Psoas muscle (tissue), 7 donors: ENCODE measurements at regions not wholly inside any gene's neighbourhood (a gene's known extent, or its start where the extent isn't known, plus 50 kb on each side); places are given as distances from the start of the nearest gene placed in this dataset.

ENCODE experiments used
- ATAC-seq, 4 donors: fragments of 200-7000 bp; cut with Tn5 transposase; one replicate each; pipeline ENCODE4 v1.9.1; 2020; ENCODE audit warnings: moderate library complexity in 3 of 4, mild to moderate bottlenecking in 2 of 4
- DNase-seq, 2 donors: peaks; one replicate each; pipeline ENCODE4 v3.0.0-alpha.2; 2020
- H3K27ac ChIP-seq: fragments of 200-600 bp; one replicate; pipeline ENCODE4 v1.8.0; 2022
- H3K27me3 ChIP-seq, 3 donors: fragments of 200-600 bp in 1 of 3; one replicate each; pipeline versions ENCODE4 v1.6.1 to v1.8.0; 2013 to 2022; ENCODE audit warnings: low read length in 2 of 3, mild to moderate bottlenecking in 2 of 3, moderate library complexity in 1 of 3; ENCODE audit not compliant: insufficient read depth in 3 of 3
- H3K36me3 ChIP-seq, 2 donors: fragments of 200-600 bp in 1 of 2; one replicate each; pipeline versions ENCODE4 v1.6.1 to v1.8.0; 2013 to 2022; ENCODE audit warnings: low read depth in 1 of 2, mild to moderate bottlenecking in 1 of 2, moderate library complexity in 1 of 2; ENCODE audit not compliant: insufficient read depth in 1 of 2
- H3K4me1 ChIP-seq: fragments of 200-600 bp; one replicate; pipeline ENCODE4 v1.8.0; 2022
- H3K4me3 ChIP-seq: fragments of 200-600 bp; one replicate; pipeline ENCODE4 v1.8.0; 2022; ENCODE audit warnings: mild to moderate bottlenecking
- H3K9me3 ChIP-seq: fragments of 200-600 bp; one replicate; pipeline ENCODE4 v1.8.0; 2022
- WGBS, 3 donors: extraction: QIAGEN DNeasy Blood & Tissue Kit; methylation state at CpG; one replicate each; pipeline versions ENCODE4 v1.1.6 to v1.1.7; 2013; 5-methylcytosine and 5-hydroxymethylcytosine counted together
- intact Hi-C, 2 donors: fragments of 100-400 bp; cut with DNase I; formaldehyde crosslinking; loops; one replicate each; pipeline versions ENCODE4 v1.11.0 to v1.14.2; 2022
- TF ChIP-seq, protein P1 (sequence below): fragments of 200-600 bp; IDR thresholded peaks from one replicate; pipeline ENCODE4 v1.8.0; 2022; ENCODE audit warnings: antibody characterized with exemption
- donor health status: healthy with polysubstance abuse.
- donor health status: DM: no; HTN: no; CAD: no; lungs with moderate emphysema.
- donor health status: Bipolar disorder and iron deficiency.
- donor health status: healthy.
- donor health status: DM: yes; HTN: yes; CAD: no.
- donor health status: DM: no; HTN: no; CAD: no.
- donor health status: DM: yes; HTN: yes; CAD: no.

DNA sequence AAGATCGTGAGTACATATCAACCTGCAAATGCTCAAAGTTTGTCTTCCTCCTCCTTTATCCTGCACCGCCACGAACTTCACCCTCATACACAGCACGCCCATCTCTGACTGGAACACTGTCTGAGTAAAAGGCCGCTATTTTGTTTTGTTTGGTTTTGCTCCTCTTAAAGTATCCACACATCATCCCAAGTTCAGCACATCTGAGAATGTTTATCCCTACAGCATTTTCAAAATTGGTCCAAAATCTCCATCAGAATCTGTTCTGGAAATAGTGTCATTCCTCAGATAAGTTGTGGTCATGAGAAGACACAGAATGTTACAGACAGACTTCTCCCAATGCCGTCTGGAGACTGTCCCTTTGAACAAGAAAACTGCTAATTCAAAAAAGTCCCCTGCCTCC, 251.6 kb upstream of the ARID1B start:
- intact Hi-C loops, result no loop called here

DNA sequence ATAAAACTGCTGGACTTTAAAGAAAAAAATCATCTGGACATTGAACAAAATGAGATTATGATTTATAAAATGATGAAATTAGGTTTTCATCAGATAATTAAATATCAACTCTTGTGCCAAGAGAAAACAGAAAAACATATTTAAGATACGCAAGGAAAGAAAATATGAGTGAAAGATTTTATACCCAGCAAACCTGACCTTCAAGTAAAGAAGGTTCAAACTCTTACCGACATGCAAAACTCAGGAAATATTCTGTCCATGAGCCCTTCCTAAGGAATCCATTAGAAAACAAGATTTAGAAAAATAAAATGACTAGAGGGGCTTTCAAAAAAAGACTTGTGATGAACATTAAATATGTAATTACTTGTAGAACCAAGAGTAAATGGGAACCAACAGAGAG, 257.2 kb upstream of the ARID1B start:
- intact Hi-C loops, result no loop called here
- 70 to 78% (median 72%) methylated on average over 2 of the region's 2 CpGs for WGBS, 3 donors
- ATAC-seq, result no peak

More for the DNA sequence above, 251.6 kb upstream of the ARID1B start:
- ATAC-seq, result no peak
- TF ChIP-seq, protein P1, sequence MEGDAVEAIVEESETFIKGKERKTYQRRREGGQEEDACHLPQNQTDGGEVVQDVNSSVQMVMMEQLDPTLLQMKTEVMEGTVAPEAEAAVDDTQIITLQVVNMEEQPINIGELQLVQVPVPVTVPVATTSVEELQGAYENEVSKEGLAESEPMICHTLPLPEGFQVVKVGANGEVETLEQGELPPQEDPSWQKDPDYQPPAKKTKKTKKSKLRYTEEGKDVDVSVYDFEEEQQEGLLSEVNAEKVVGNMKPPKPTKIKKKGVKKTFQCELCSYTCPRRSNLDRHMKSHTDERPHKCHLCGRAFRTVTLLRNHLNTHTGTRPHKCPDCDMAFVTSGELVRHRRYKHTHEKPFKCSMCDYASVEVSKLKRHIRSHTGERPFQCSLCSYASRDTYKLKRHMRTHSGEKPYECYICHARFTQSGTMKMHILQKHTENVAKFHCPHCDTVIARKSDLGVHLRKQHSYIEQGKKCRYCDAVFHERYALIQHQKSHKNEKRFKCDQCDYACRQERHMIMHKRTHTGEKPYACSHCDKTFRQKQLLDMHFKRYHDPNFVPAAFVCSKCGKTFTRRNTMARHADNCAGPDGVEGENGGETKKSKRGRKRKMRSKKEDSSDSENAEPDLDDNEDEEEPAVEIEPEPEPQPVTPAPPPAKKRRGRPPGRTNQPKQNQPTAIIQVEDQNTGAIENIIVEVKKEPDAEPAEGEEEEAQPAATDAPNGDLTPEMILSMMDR, result no peak
- Histone ChIP-seq H3K9me3 (no peaks in the 10 kb centered on the region), H3K27ac (no peak overlapping the region), H3K4me3 (no peak overlapping the region), H3K36me3 (no peaks in the 10 kb centered on the region), H3K4me1 (no peaks in the 10 kb centered on the region), H3K27me3 (no peaks in the 10 kb centered on the region)
- 83 to 89% (median 84%) methylated on average over 6 of the region's 6 CpGs for WGBS, 3 donors
- DNase-seq, result no peak

DNA sequence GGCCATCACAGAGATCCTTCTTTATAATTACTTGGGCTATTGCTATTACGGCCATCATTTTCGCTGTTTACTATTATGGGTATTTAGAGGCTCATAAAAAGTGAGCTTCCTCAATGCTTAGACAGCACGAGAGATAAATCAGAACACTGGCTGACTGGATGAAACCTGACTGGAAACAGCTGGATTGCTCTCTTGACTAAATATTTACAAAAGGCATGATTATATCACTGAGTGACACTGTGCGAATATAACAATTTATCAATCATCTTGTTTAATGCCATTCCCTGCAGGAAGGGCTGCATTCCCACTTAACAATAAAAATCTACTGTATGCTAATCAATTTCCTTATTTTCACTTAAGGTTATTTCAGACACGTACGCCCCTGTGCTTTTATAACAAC, 260.1 kb upstream of the ARID1B start:
- H3K27me3 ChIP-seq, result no peaks in the 10 kb centered on the region
- no peak overlapping the region for H3K4me3 ChIP-seq
- intact Hi-C loops, result no loop called here
- no peak overlapping the region for H3K27ac ChIP-seq
- ATAC-seq (no peak), DNase-seq (no peak)
- no peaks in the 10 kb centered on the region for H3K9me3 ChIP-seq
- no peaks in the 10 kb centered on the region for H3K36me3 ChIP-seq
- 82 to 85% (median 84%) methylated on average over 6 of the region's 6 CpGs for WGBS, 3 donors
- no peaks in the 10 kb centered on the region for H3K4me1 ChIP-seq
- TF ChIP-seq, protein P1, result no peak

More for the DNA sequence above, 257.2 kb upstream of the ARID1B start:
- H3K4me3 ChIP-seq, result no peak overlapping the region
- TF ChIP-seq, protein P1, result no peak
- no peaks in the 10 kb centered on the region for H3K9me3 ChIP-seq
- H3K27ac ChIP-seq, result no peak overlapping the region
- DNase-seq, result no peak
- H3K36me3 ChIP-seq, result no peaks in the 10 kb centered on the region
- H3K4me1 ChIP-seq, result no peaks in the 10 kb centered on the region
- H3K27me3 ChIP-seq, result no peaks in the 10 kb centered on the region

DNA sequence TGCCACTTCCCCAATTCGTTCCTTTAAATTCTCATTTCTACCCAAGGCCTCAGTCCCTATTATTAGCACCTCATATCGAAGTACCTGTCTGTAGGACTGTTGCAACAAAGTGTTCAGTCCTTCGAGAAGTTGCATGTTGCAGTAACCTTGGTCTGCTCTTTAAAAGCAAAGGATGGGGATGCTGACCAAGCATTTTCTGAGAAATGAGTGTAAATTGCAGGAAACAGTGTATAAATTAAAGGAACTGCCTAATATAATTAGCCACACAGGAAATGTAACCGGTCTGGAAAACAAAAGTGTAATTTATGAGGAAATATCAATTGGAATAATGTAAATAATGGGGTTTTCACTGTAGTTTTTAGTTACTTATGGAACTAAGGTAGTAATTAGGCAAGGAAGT, 261.9 kb upstream of the ARID1B start:
- no peak for ATAC-seq
- DNase-seq, result no peak
- no peak overlapping the region for H3K27ac ChIP-seq
- TF ChIP-seq, protein P1, result no peak
- no peak overlapping the region for H3K4me3 ChIP-seq
- intact Hi-C loops, result no loop called here
- H3K9me3 ChIP-seq, result no peaks in the 10 kb centered on the region
- WGBS, 3 donors, result 61 to 64% (median 61%) methylated on average over 4 of the region's 4 CpGs
- no peaks in the 10 kb centered on the region for H3K27me3 ChIP-seq
- no peaks in the 10 kb centered on the region for H3K4me1 ChIP-seq
- H3K36me3 ChIP-seq, result no peaks in the 10 kb centered on the region

DNA sequence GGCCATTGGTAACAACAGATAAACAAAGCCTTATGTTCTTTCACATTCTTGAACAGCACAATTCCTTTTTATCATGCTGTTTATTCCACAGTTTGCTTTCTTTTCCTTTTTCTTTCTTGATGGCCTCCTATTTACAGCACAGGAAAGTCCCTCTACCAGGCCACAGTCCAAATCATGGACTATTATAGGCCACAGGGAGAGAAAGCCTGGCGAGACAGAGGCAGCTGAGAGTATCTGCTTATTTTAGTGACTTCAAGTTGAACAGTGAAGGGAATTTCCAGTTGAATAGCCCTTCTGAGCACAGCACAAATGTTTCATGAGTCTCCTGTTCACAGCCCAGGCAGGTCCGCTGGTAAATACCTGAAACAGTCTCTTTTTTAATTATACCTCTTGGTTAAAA, 263.7 kb upstream of the ARID1B start:
- ATAC-seq, result no peak
- WGBS, 3 donors, result 53 to 69% (median 64%) methylated on average over 2 of the region's 2 CpGs

More for the DNA sequence above, 263.7 kb upstream of the ARID1B start:
- Histone ChIP-seq H3K4me1 (no peaks in the 10 kb centered on the region), H3K36me3 (no peaks in the 10 kb centered on the region), H3K27me3 (no peaks in the 10 kb centered on the region), H3K9me3 (no peaks in the 10 kb centered on the region), H3K27ac (no peak overlapping the region), H3K4me3 (no peak overlapping the region)
- intact Hi-C loops, result no loop called here
- TF ChIP-seq, protein P1, result no peak
- no peak for DNase-seq
